Endothelial cell of umbilical vein (primary cell): ENCODE measurements at regions not wholly inside any gene's neighbourhood (a gene's known extent, or its start where the extent isn't known, plus 50 kb on each side); places are given as distances from the start of the nearest gene placed in this dataset.

ENCODE experiments used
- BruUV-seq: library from RNA; stranded (reverse); fragments of 400-500 nt; replicated peaks from 2 replicates; lab custom pipeline; 2021; lab: Mats Ljungman, UMichigan
- CTCF ChIA-PET: fragments of 300-600, 350-600 bp; sonication (Branson Sonifier 250); formaldehyde crosslinking; loops from one replicate; lab custom pipeline; 2021; ENCODE audit warnings: antibody characterized with exemption, inconsistent platforms; lab: Charles Lee
- POLR2A ChIA-PET: fragments of 300-600, 350-600 bp; sonication (Branson Sonifier 250); formaldehyde crosslinking; loops from one replicate; lab custom pipeline; 2021; ENCODE audit warnings: antibody characterized with exemption, inconsistent platforms; lab: Charles Lee
- DNase-seq: peaks from one replicate; pipeline ENCODE4 v3.0.0-alpha.2; 2011; ENCODE audit warnings: low read depth, low spot score
- FAIRE-seq: peaks from 2 replicates; lab custom pipeline; 2011; peaks lifted over from hg19 to GRCh38; lab: Jason Lieb, UNC
- H2AFZ ChIP-seq: 2 replicates; pipeline ENCODE4 v1.6.0; 2012; ENCODE audit warnings: low read depth, low read length, control low read depth, inconsistent platforms
- H3K27ac ChIP-seq: 2 replicates; pipeline ENCODE4 v1.5.1; 2011; ENCODE audit warnings: low read depth, mild to moderate bottlenecking, control low read depth, low read length, moderate library complexity; ENCODE audit not compliant: insufficient read depth
- H3K27me3 ChIP-seq, 2 experiments: 2 replicates each; pipeline versions ENCODE4 v1.6.0 to v1.6.1; 2011; ENCODE audit warnings: low read length in 2 of 2, mixed read lengths in 1 of 2; ENCODE audit not compliant: control insufficient read depth in 2 of 2, insufficient read depth in 2 of 2
- H3K36me3 ChIP-seq, 2 experiments: 2 replicates in 1 of 2; 3 replicates in 1 of 2; pipeline ENCODE4 v1.5.1; 2011; ENCODE audit warnings: low read length in 2 of 2, mild to moderate bottlenecking in 1 of 2, moderate library complexity in 1 of 2; ENCODE audit not compliant: control insufficient read depth in 2 of 2, insufficient read depth in 2 of 2; ENCODE audit errors: extremely low read depth in 1 of 2
- H3K4me1 ChIP-seq: 3 replicates; pipeline ENCODE4 v1.5.1; 2011; ENCODE audit warnings: mild to moderate bottlenecking, low read length; ENCODE audit not compliant: control insufficient read depth, insufficient read depth; ENCODE audit errors: extremely low read depth
- H3K4me2 ChIP-seq: 2 replicates; pipeline ENCODE4 v1.6.1; 2011; ENCODE audit warnings: low read length, control low read depth, mixed read lengths; ENCODE audit not compliant: insufficient read depth
- H3K4me3 ChIP-seq, 3 experiments: fragments of 200-600 bp in 1 of 3; sonication (generic), shearing (Covaris generic) in 1 of 3; replicated peaks in 1 of 3; 2 replicates each; pipeline ENCODE4 v1.5.1; 2011 to 2016; ENCODE audit warnings: control low read depth in 3 of 3, low read length in 3 of 3, mild to moderate bottlenecking in 2 of 3, inconsistent platforms in 1 of 3, low read depth in 1 of 3, moderate library complexity in 1 of 3; ENCODE audit not compliant: insufficient read depth in 1 of 3
- H3K79me2 ChIP-seq: 2 replicates; pipeline ENCODE4 v1.6.0; 2012; ENCODE audit warnings: low read length, inconsistent platforms; ENCODE audit not compliant: control insufficient read depth, insufficient read depth
- H3K9ac ChIP-seq: replicated peaks from 2 replicates; pipeline ENCODE3; 2011; ENCODE audit warnings: low read length, control low read depth; ENCODE audit not compliant: insufficient read depth; ENCODE audit errors: extremely low read depth
- H3K9me1 ChIP-seq: replicated peaks from 3 replicates; pipeline ENCODE4 v1.6.0; 2011; ENCODE audit warnings: mild to moderate bottlenecking, low read length; ENCODE audit not compliant: control insufficient read depth, insufficient read depth; ENCODE audit errors: extremely low read depth
- H3K9me3 ChIP-seq: replicated peaks from 2 replicates; pipeline ENCODE4 v1.5.1; 2012; ENCODE audit warnings: low read length, inconsistent platforms; ENCODE audit not compliant: control insufficient read depth, insufficient read depth
- H4K20me1 ChIP-seq: replicated peaks from 2 replicates; pipeline ENCODE3; 2011; ENCODE audit warnings: mild to moderate bottlenecking, low read length; ENCODE audit not compliant: control insufficient read depth, insufficient read depth; ENCODE audit errors: extremely low read depth
- EZH2 ChIP-seq: IDR thresholded peaks from 2 replicates; pipeline ENCODE4 v1.6.1; 2012; ENCODE audit warnings: borderline replicate concordance, low read depth, mild to moderate bottlenecking, moderate library complexity, low read length, inconsistent platforms; ENCODE audit not compliant: severe bottlenecking
- FOS ChIP-seq: IDR thresholded peaks from 2 replicates; pipeline ENCODE4 v1.6.1; 2011; ENCODE audit warnings: mild to moderate bottlenecking, low read length, moderate library complexity, borderline replicate concordance; ENCODE audit not compliant: insufficient read depth
- GATA2 ChIP-seq: IDR thresholded peaks from 2 replicates; pipeline ENCODE4 v1.7.0; 2011; ENCODE audit warnings: low read depth, mild to moderate bottlenecking, moderate library complexity, mixed read lengths, low read length; ENCODE audit not compliant: insufficient read length, insufficient read depth
- JUN ChIP-seq: IDR thresholded peaks from 2 replicates; pipeline ENCODE4 v1.6.1; 2011; ENCODE audit warnings: borderline replicate concordance, low read depth; ENCODE audit not compliant: insufficient read length, insufficient read depth
- MYC ChIP-seq: IDR thresholded peaks from one replicate; pipeline ENCODE4 v1.6.1; 2011; ENCODE audit warnings: mild to moderate bottlenecking, low read depth, low read length
- POLR2A ChIP-seq: IDR thresholded peaks from 2 replicates; pipeline ENCODE4 v1.6.1; 2012; ENCODE audit warnings: low read depth, mild to moderate bottlenecking, control low read depth, low read length
- POLR2AphosphoS5 ChIP-seq: IDR thresholded peaks from 2 replicates; pipeline ENCODE4 v1.6.1; 2012; ENCODE audit warnings: low read depth, mild to moderate bottlenecking, control low read depth, low read length, moderate library complexity; ENCODE audit not compliant: insufficient read depth
- dilution Hi-C: fragments of 300-500 bp; cut with MboI; formaldehyde crosslinking; loops from one replicate; pipeline ENCODE4 v1.15.0; 2019; ENCODE audit warnings: low sequenced_read_pairs; ENCODE audit not compliant: extremely low pct_ligation_motif_present
- intact Hi-C: fragments of 100-400 bp; cut with micrococcal nuclease; formaldehyde crosslinking; loops from one replicate; pipeline ENCODE4 v1.10.0; 2022
- TF ChIP-seq, protein P1 (sequence below), 2 donors: IDR thresholded peaks; 1 replicate in 1 of 2; 2 replicates in 1 of 2; pipeline ENCODE4 v1.5.1; 2011; ENCODE audit warnings: low read length in 2 of 2, mild to moderate bottlenecking in 2 of 2, moderate library complexity in 2 of 2, control low read depth in 1 of 2, inconsistent platforms in 1 of 2, low read depth in 1 of 2; ENCODE audit not compliant: insufficient read depth in 1 of 2; ENCODE audit errors: extremely low read depth in 1 of 2
- TF ChIP-seq, protein P2 (sequence below): IDR thresholded peaks from 2 replicates; pipeline ENCODE4 v1.6.1; 2011; ENCODE audit not compliant: insufficient read depth, insufficient read length

DNA sequence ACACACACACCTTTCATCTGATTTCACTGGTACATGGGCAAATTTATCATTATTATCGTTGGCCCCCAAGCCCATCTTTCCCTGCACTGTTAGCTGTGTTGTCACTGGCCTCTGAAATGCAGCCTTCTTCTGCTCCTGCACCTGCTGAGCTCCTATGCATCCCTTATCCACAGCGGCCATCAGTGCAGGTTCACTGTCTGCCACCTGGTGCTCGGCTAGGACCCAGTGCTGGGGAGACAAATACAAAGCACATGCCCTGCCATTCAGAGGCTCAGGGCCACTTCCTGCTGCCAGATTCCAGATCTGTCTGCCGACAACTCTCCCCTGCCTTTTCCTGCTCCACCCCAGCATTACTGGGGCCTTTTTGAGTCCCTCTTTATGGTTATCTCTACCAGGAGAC, 1205.4 kb downstream of the TBC1D22A start:
- Histone ChIP-seq H3K36me3 (no peaks in the 10 kb centered on the region), H3K9me1 (no peaks in the 10 kb centered on the region), H4K20me1 (no peaks in the 10 kb centered on the region), H3K79me2 (no peaks in the 10 kb centered on the region), H3K9ac (no peak overlapping the region), H3K27ac (no peak overlapping the region), H3K9me3 (peaks cover 9% of the 10 kb centered on the region), H3K27me3 (no peaks in the 10 kb centered on the region), H3K4me3 (no peak overlapping the region), H3K4me2 (no peak overlapping the region), H3K4me1 (no peaks in the 10 kb centered on the region), H2AFZ (no peak overlapping the region)
- BruUV-seq: no TSS peak
- TF ChIP-seq MYC: no peak
- TF ChIP-seq JUN: no peak
- TF ChIP-seq FOS: no peak
- no peak for TF ChIP-seq GATA2
- no peak for TF ChIP-seq POLR2A
- no peak for TF ChIP-seq POLR2AphosphoS5
- TF ChIP-seq, protein P1, sequence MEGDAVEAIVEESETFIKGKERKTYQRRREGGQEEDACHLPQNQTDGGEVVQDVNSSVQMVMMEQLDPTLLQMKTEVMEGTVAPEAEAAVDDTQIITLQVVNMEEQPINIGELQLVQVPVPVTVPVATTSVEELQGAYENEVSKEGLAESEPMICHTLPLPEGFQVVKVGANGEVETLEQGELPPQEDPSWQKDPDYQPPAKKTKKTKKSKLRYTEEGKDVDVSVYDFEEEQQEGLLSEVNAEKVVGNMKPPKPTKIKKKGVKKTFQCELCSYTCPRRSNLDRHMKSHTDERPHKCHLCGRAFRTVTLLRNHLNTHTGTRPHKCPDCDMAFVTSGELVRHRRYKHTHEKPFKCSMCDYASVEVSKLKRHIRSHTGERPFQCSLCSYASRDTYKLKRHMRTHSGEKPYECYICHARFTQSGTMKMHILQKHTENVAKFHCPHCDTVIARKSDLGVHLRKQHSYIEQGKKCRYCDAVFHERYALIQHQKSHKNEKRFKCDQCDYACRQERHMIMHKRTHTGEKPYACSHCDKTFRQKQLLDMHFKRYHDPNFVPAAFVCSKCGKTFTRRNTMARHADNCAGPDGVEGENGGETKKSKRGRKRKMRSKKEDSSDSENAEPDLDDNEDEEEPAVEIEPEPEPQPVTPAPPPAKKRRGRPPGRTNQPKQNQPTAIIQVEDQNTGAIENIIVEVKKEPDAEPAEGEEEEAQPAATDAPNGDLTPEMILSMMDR (IDR thresholded peaks at IDR 0.05; ENCODE audit: extremely low read depth in 1 of 2, insufficient read depth in 1 of 2, low read depth in 1 of 2, low read length in 2 of 2): no peak
- TF ChIP-seq EZH2: no peak
- TF ChIP-seq, protein P2, sequence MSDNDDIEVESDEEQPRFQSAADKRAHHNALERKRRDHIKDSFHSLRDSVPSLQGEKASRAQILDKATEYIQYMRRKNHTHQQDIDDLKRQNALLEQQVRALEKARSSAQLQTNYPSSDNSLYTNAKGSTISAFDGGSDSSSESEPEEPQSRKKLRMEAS: no peak
- intact Hi-C loops (no loop called here), dilution Hi-C loops (no loop called here)
- ChIA-PET CTCF (no interaction called here), POLR2A (no interaction called here)
- DNase-seq: no peak
- FAIRE-seq: no peak
